Body of pancreas (tissue), 4 donors: ENCODE measurements at regions not wholly inside any gene's neighbourhood (a gene's known extent, or its start where the extent isn't known, plus 50 kb on each side); places are given as distances from the start of the nearest gene placed in this dataset.

Experiments
- ATAC-seq: fragments of 150-250 bp; one replicate; pipeline ENCODE4 v1.9.1; 2016
- DNase-seq, 4 donors: peaks; one replicate each; pipeline ENCODE4 v3.0.0-alpha.2; 2019
- H3K27ac ChIP-seq, 4 donors: fragments of 200-600 bp; sonication (generic); 1 replicate in 3 of 4; 2 replicates in 1 of 4; pipeline versions ENCODE4 v1.5.1 to v1.6.1; 2016 to 2019; ENCODE audit warnings: mild to moderate bottlenecking in 1 of 4, mixed read lengths in 1 of 4, moderate library complexity in 1 of 4
- H3K27me3 ChIP-seq, 2 donors: fragments of 200-600 bp; sonication (generic); one replicate each; pipeline ENCODE4 v1.6.0; 2016; ENCODE audit warnings: mild to moderate bottlenecking in 1 of 2
- H3K36me3 ChIP-seq, 2 donors: fragments of 200-600 bp; sonication (generic); replicated peaks in 1 of 2; 2 replicates each; pipeline ENCODE4 v1.5.1; 2016; ENCODE audit warnings: low read depth in 2 of 2; ENCODE audit not compliant: insufficient read depth in 1 of 2
- H3K4me1 ChIP-seq: fragments of 200-600 bp; sonication (generic); one replicate; pipeline ENCODE4 v1.6.0; 2016
- H3K4me3 ChIP-seq, 2 donors: fragments of 200-600 bp; sonication (generic); 1 replicate in 1 of 2; 2 replicates in 1 of 2; pipeline ENCODE4 v1.5.1; 2016 to 2019
- H3K9me3 ChIP-seq, 3 donors: fragments of 200-600 bp; sonication (generic); 1 replicate in 2 of 3; 2 replicates in 1 of 3; pipeline ENCODE4 v1.5.1; 2016
- CTCF ChIP-seq, 7 experiments: fragments of 450-650 bp in 4 of 7; fragments of 200-600 bp in 3 of 7; sonication (generic) in 3 of 7; IDR thresholded peaks; one replicate each; pipeline ENCODE4 v1.5.1; 2016 to 2019; ENCODE audit warnings: antibody characterized with exemption in 7 of 7
- POLR2A ChIP-seq, 3 donors: fragments of 450-650 bp; IDR thresholded peaks; one replicate each; pipeline ENCODE4 v1.6.1; 2016; ENCODE audit warnings: antibody characterized with exemption in 3 of 3, mild to moderate bottlenecking in 2 of 3
- WGBS, 2 donors: methylation state at CpG; one replicate each; pipeline ENCODE4 v1.1.5; 2017; 5-methylcytosine and 5-hydroxymethylcytosine counted together
- intact Hi-C: fragments of 100-400 bp; cut with DNase I; formaldehyde crosslinking; loops from one replicate; pipeline ENCODE4 v1.15.1; 2023

- H3K4me1 ChIP-seq: no peaks in the 10 kb centered on the region
- no peak overlapping the region for H3K27ac ChIP-seq
- H3K27me3 ChIP-seq: no peaks in the 10 kb centered on the region
- DNase-seq (no peak), ATAC-seq (no peak)
- H3K9me3 ChIP-seq: peaks cover 0 to 3% (median 0%) of the 10 kb centered on the region in 3 donors
- no peak for TF ChIP-seq CTCF (IDR thresholded peaks at IDR 0.05)
- TF ChIP-seq POLR2A (IDR thresholded peaks at IDR 0.05): no peak
- H3K4me3 ChIP-seq: no peak overlapping the region
- 34 to 64% methylated on average over 1 of the region's 1 CpG for WGBS, 2 donors
- no peaks in the 10 kb centered on the region for H3K36me3 ChIP-seq
- intact Hi-C loops: no loop called here
These were observed 256.7 kb downstream of the TUSC1 start for GRCh38 chr9:25421560-25421959.

- intact Hi-C loops: no loop called here
- ATAC-seq (no peak), DNase-seq (no peak)
- Histone ChIP-seq H3K27ac (no peak overlapping the region), H3K27me3 (no peaks in the 10 kb centered on the region), H3K4me3 (no peak overlapping the region), H3K4me1 (no peaks in the 10 kb centered on the region), H3K9me3 (no peaks in the 10 kb centered on the region), H3K36me3 (no peaks in the 10 kb centered on the region)
- no peak for TF ChIP-seq POLR2A (IDR thresholded peaks at IDR 0.05)
- no peak for TF ChIP-seq CTCF (IDR thresholded peaks at IDR 0.05)
These were observed 259.3 kb downstream of the TUSC1 start for GRCh38 chr9:25418974-25419373.

GRCh38 chr9:25415718-25416117 lies 262.5 kb downstream of the TUSC1 start:
- 43 to 50% methylated on average over 1 of the region's 1 CpG for WGBS, 2 donors
- no peak for DNase-seq

GRCh38 chr9:25412646-25413045 lies 265.6 kb downstream of the TUSC1 start:
- Histone ChIP-seq H3K27ac (no peak overlapping the region), H3K4me3 (no peak overlapping the region), H3K27me3 (no peaks in the 10 kb centered on the region), H3K4me1 (no peaks in the 10 kb centered on the region), H3K36me3 (no peaks in the 10 kb centered on the region), H3K9me3 (no peaks in the 10 kb centered on the region)
- WGBS, 2 donors: 57 to 64% methylated on average over 1 of the region's 1 CpG
- TF ChIP-seq CTCF (IDR thresholded peaks at IDR 0.05) (no peak), POLR2A (IDR thresholded peaks at IDR 0.05) (no peak)
- no peak for DNase-seq
- intact Hi-C loops: no loop called here
- ATAC-seq: no peak

More at GRCh38 chr9:25415718-25416117, 262.5 kb downstream of the TUSC1 start:
- no peak overlapping the region for H3K4me3 ChIP-seq
- intact Hi-C loops: no loop called here
- H3K9me3 ChIP-seq: no peaks in the 10 kb centered on the region
- H3K27me3 ChIP-seq: no peaks in the 10 kb centered on the region
- H3K36me3 ChIP-seq: no peaks in the 10 kb centered on the region
- no peak overlapping the region for H3K27ac ChIP-seq
- H3K4me1 ChIP-seq: no peaks in the 10 kb centered on the region
- TF ChIP-seq POLR2A (IDR thresholded peaks at IDR 0.05): no peak
- TF ChIP-seq CTCF (IDR thresholded peaks at IDR 0.05): no peak
- no peak for ATAC-seq

- ATAC-seq (no peak), DNase-seq (no peak)
- Histone ChIP-seq H3K4me3 (no peak overlapping the region), H3K4me1 (no peaks in the 10 kb centered on the region), H3K36me3 (no peaks in the 10 kb centered on the region), H3K9me3 (no peaks in the 10 kb centered on the region), H3K27ac (no peak overlapping the region), H3K27me3 (no peaks in the 10 kb centered on the region)
- TF ChIP-seq CTCF (IDR thresholded peaks at IDR 0.05) (no peak), POLR2A (IDR thresholded peaks at IDR 0.05) (no peak)
- intact Hi-C loops: no loop called here
These were observed 280.5 kb downstream of the TUSC1 start for GRCh38 chr9:25397746-25398145.
